B cell (primary cell): ENCODE measurements at regions not wholly inside any gene's neighbourhood (a gene's known extent, or its start where the extent isn't known, plus 50 kb on each side); places are given as distances from the start of the nearest gene placed in this dataset.

Experiments
- ATAC-seq: fragments of 200-7000 bp; cut with Tn5 transposase; one replicate; pipeline ENCODE4 v1.10.0; 2021; ENCODE audit warnings: low read depth, mild to moderate bottlenecking, moderate number of reproducible peaks, moderate library complexity
- CTCF ChIA-PET: fragments of 350-600 bp; sonication (Branson Sonifier 250); formaldehyde crosslinking; loops from one replicate; lab custom pipeline; 2021; ENCODE audit warnings: antibody characterized with exemption, inconsistent platforms; lab: Charles Lee
- POLR2A ChIA-PET: fragments of 350-600 bp; sonication (Branson Sonifier 250); formaldehyde crosslinking; loops from one replicate; lab custom pipeline; 2021; ENCODE audit warnings: antibody characterized with exemption; lab: Charles Lee
- DNase-seq: peaks from one replicate; pipeline ENCODE4 v3.0.0; 2013
- H2AFZ ChIP-seq: 2 replicates; pipeline ENCODE4 v1.6.1; 2012; ENCODE audit warnings: mild to moderate bottlenecking, low read depth, low read length; ENCODE audit not compliant: insufficient read depth, poor library complexity, severe bottlenecking
- H3K27ac ChIP-seq, 2 donors: 1 replicate in 1 of 2; 2 replicates in 1 of 2; pipeline ENCODE4 v1.5.1; 2012 to 2013; ENCODE audit warnings: low read length in 2 of 2, mild to moderate bottlenecking in 2 of 2, moderate library complexity in 1 of 2
- H3K27me3 ChIP-seq, 4 experiments: fragments of 200-600 bp in 1 of 4; sonication (generic) in 1 of 4; replicated peaks in 1 of 4; 1 replicate in 2 of 4; 2 replicates in 2 of 4; pipeline versions ENCODE4 v1.6.1 to v1.7.0; 2013 to 2016; ENCODE audit warnings: low read length in 3 of 4, mild to moderate bottlenecking in 2 of 4, mixed read lengths in 1 of 4, moderate library complexity in 1 of 4; ENCODE audit not compliant: insufficient read depth in 4 of 4, control insufficient read depth in 3 of 4; ENCODE audit errors: control extremely low read depth in 1 of 4
- H3K36me3 ChIP-seq, 2 experiments: replicated peaks in 1 of 2; 1 replicate in 1 of 2; 2 replicates in 1 of 2; pipeline versions ENCODE4 v1.6.1 to v1.7.1; 2013; ENCODE audit warnings: low read length in 1 of 2; ENCODE audit not compliant: insufficient read depth in 2 of 2, control insufficient read depth in 1 of 2; ENCODE audit errors: control extremely low read depth in 1 of 2, extremely low read depth in 1 of 2
- H3K4me1 ChIP-seq, 2 donors: fragments of 200-600 bp in 1 of 2; sonication (generic) in 1 of 2; 1 replicate in 1 of 2; 2 replicates in 1 of 2; pipeline versions ENCODE4 v1.5.1 to v1.6.1; 2013 to 2017; ENCODE audit warnings: low read length in 2 of 2; ENCODE audit not compliant: control insufficient read depth in 2 of 2, insufficient read depth in 2 of 2
- H3K4me2 ChIP-seq: replicated peaks from 2 replicates; pipeline ENCODE3; 2012; ENCODE audit warnings: mild to moderate bottlenecking, low read depth, low read length; ENCODE audit not compliant: poor library complexity, severe bottlenecking
- H3K4me3 ChIP-seq, 5 experiments: fragments of 200-600 bp in 1 of 5; sonication (generic) in 1 of 5; 1 replicate in 3 of 5; 2 replicates in 2 of 5; pipeline versions ENCODE4 v1.5.1 to v1.7.0; 2011 to 2016; ENCODE audit warnings: low read length in 4 of 5, mild to moderate bottlenecking in 4 of 5, low read depth in 2 of 5, control low read depth in 1 of 5, moderate library complexity in 1 of 5; ENCODE audit not compliant: insufficient read depth in 1 of 5; ENCODE audit errors: control extremely low read depth in 1 of 5, extremely low read depth in 1 of 5
- H3K79me2 ChIP-seq: fragments of 200-600 bp; sonication (generic); one replicate; pipeline ENCODE4 v1.6.0; 2016; ENCODE audit warnings: low read length; ENCODE audit not compliant: control insufficient read depth, insufficient read depth
- H3K9ac ChIP-seq: fragments of 200-600 bp; sonication (generic); 2 replicates; pipeline ENCODE4 v1.6.1; 2017; ENCODE audit warnings: mild to moderate bottlenecking, low read length, moderate library complexity
- H3K9me3 ChIP-seq, 3 donors: one replicate each; pipeline versions ENCODE4 v1.6.1 to v1.7.1; 2013; ENCODE audit warnings: low read length in 2 of 3; ENCODE audit not compliant: control insufficient read depth in 2 of 3, insufficient read depth in 1 of 3; ENCODE audit errors: control extremely low read depth in 1 of 3
- H4K20me1 ChIP-seq: 2 replicates; pipeline ENCODE4 v1.6.0; 2012; ENCODE audit warnings: mild to moderate bottlenecking, low read length; ENCODE audit not compliant: insufficient read depth, control insufficient read depth, poor library complexity, severe bottlenecking
- H3K27ac Mint-ChIP-seq: one replicate; pipeline ENCODE4 v1.8.0; 2021; ENCODE audit warnings: mixed read lengths
- H3K27me3 Mint-ChIP-seq: one replicate; pipeline ENCODE4 v1.8.0; 2021; ENCODE audit warnings: mixed read lengths
- H3K4me1 Mint-ChIP-seq: one replicate; pipeline ENCODE4 v1.8.0; 2021; ENCODE audit warnings: mixed read lengths
- H3K4me3 Mint-ChIP-seq: one replicate; pipeline ENCODE4 v1.8.0; 2021; ENCODE audit warnings: mixed read lengths
- H3K9me3 Mint-ChIP-seq: one replicate; pipeline ENCODE4 v1.8.0; 2022; ENCODE audit warnings: mixed read lengths; ENCODE audit not compliant: insufficient read depth
- EZH2 ChIP-seq: IDR thresholded peaks from 2 replicates; pipeline ENCODE4 v1.6.1; 2012; ENCODE audit warnings: borderline replicate concordance, low read depth, mild to moderate bottlenecking, moderate library complexity, low read length; ENCODE audit not compliant: insufficient read depth, poor library complexity, severe bottlenecking
- WGBS: methylation state at CpG from one replicate; pipeline ENCODE4 v1.1.5; 2013; ENCODE audit warnings: missing lambda C conversion rate; ENCODE audit not compliant: insufficient coverage; 5-methylcytosine and 5-hydroxymethylcytosine counted together
- intact Hi-C: fragments of 100-400 bp; cut with micrococcal nuclease; formaldehyde crosslinking; loops from one replicate; pipeline ENCODE4 v1.10.0; 2022
- TF ChIP-seq, protein P1 (sequence below): fragments of 200-600 bp; IDR thresholded peaks from one replicate; pipeline ENCODE4 v1.8.0; 2022; ENCODE audit warnings: antibody characterized with exemption, mild to moderate bottlenecking

GRCh38 chr5:126103050-126103449, 320.2 kb upstream of the GRAMD2B start:
- Histone ChIP-seq H3K9ac (no peak overlapping the region), H3K27ac (no peak overlapping the region), H4K20me1 (no peaks in the 10 kb centered on the region), H3K4me2 (no peak overlapping the region), H2AFZ (no peak overlapping the region), H3K79me2 (no peaks in the 10 kb centered on the region), H3K4me1 (no peaks in the 10 kb centered on the region), H3K4me3 (no peak overlapping the region), H3K27me3 (no peaks in the 10 kb centered on the region), H3K9me3 (no peaks in the 10 kb centered on the region), H3K36me3 (no peaks in the 10 kb centered on the region)
- POLR2A ChIA-PET = no interaction called here
- intact Hi-C loops = no loop called here
- CTCF ChIA-PET = no interaction called here
- no peak for TF ChIP-seq EZH2
- TF ChIP-seq, protein P1, sequence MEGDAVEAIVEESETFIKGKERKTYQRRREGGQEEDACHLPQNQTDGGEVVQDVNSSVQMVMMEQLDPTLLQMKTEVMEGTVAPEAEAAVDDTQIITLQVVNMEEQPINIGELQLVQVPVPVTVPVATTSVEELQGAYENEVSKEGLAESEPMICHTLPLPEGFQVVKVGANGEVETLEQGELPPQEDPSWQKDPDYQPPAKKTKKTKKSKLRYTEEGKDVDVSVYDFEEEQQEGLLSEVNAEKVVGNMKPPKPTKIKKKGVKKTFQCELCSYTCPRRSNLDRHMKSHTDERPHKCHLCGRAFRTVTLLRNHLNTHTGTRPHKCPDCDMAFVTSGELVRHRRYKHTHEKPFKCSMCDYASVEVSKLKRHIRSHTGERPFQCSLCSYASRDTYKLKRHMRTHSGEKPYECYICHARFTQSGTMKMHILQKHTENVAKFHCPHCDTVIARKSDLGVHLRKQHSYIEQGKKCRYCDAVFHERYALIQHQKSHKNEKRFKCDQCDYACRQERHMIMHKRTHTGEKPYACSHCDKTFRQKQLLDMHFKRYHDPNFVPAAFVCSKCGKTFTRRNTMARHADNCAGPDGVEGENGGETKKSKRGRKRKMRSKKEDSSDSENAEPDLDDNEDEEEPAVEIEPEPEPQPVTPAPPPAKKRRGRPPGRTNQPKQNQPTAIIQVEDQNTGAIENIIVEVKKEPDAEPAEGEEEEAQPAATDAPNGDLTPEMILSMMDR = no peak
- H3K27ac Mint-ChIP-seq = no peak overlapping the region
- no peak for DNase-seq
- H3K4me3 Mint-ChIP-seq = no peak overlapping the region
- H3K27me3 Mint-ChIP-seq = peaks cover 6% of the 10 kb centered on the region
- H3K4me1 Mint-ChIP-seq = no peaks in the 10 kb centered on the region
- H3K9me3 Mint-ChIP-seq = no peaks in the 10 kb centered on the region
- no peak for ATAC-seq

DNA sequence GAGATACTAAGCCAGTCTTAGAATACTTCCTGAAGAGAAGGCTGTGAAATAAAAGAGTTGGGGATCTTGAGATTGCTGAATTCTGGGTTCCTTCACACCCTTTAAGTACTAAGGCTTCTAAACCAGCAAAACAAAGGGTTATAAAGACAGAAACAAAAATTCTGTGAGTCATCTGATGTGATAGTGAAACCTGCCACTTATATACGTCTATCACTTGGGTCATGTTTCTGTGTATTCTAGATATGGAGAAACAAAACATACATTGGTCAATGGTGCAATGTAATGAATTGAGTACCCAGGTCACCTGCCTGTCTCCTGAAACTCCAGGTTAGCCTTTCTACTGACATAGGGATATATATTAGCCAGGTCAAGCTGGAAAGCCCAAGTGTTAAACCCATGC, 319.3 kb upstream of the GRAMD2B start:
- Mint-ChIP-seq H3K4me3 (no peak overlapping the region), H3K9me3 (no peaks in the 10 kb centered on the region), H3K27ac (no peak overlapping the region), H3K27me3 (peaks cover 6% of the 10 kb centered on the region), H3K4me1 (no peaks in the 10 kb centered on the region)
- H3K27ac ChIP-seq = no peak overlapping the region
- intact Hi-C loops = no loop called here
- H3K9me3 ChIP-seq = no peaks in the 10 kb centered on the region
- no peak overlapping the region for H3K9ac ChIP-seq
- no peak overlapping the region for H3K4me3 ChIP-seq
- H2AFZ ChIP-seq = no peak overlapping the region
- DNase-seq (no peak), ATAC-seq (no peak)
- CTCF ChIA-PET = no interaction called here
- POLR2A ChIA-PET = no interaction called here
- H4K20me1 ChIP-seq = no peaks in the 10 kb centered on the region
- H3K27me3 ChIP-seq = no peaks in the 10 kb centered on the region
- 67% methylated on average over 1 of the region's 1 CpG for WGBS
- no peak overlapping the region for H3K4me2 ChIP-seq
- H3K36me3 ChIP-seq = no peaks in the 10 kb centered on the region
- H3K79me2 ChIP-seq = no peaks in the 10 kb centered on the region
- TF ChIP-seq EZH2 = no peak
- TF ChIP-seq, protein P1 = no peak
- H3K4me1 ChIP-seq = no peaks in the 10 kb centered on the region
